HFF-Myc (cell line): ENCODE measurements at regions not wholly inside any gene's neighbourhood (a gene's known extent, or its start where the extent isn't known, plus 50 kb on each side); places are given as distances from the start of the nearest gene placed in this dataset.

Source experiments
- DNase-seq: peaks from one replicate; pipeline ENCODE4 v3.0.0-alpha.2; 2011; ENCODE audit warnings: low read depth; ENCODE audit errors: extremely low read depth
- H3K4me3 ChIP-seq: replicated peaks from 2 replicates; pipeline ENCODE4 v1.5.1; 2011; ENCODE audit warnings: low read depth, mild to moderate bottlenecking, control low read depth, low read length
- TF ChIP-seq, protein P1 (sequence below): IDR thresholded peaks from 2 replicates; pipeline ENCODE4 v1.5.1; 2012; ENCODE audit warnings: mild to moderate bottlenecking, low read depth, low read length, control low read depth; ENCODE audit errors: missing control alignments

DNA sequence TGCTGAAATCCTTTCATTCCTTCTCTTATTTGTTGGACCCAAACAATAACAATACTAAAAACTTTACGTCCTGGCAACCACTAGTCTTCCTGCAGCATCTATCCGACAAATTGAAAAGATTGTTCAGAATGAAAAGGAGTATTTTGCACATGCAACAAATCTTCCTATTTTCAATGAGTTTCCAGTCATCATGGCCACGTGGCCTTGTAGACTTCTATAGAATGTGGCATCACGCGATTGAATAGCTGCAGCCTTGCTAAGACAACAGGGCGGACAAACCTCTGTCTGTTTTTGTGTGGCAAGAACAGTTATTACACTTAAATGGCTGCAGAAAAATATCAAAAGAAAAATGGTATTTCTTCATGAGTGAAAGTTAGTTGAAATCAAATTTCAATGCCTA lies 297.9 kb upstream of the LCORL start:
- no peak for DNase-seq
- H3K4me3 ChIP-seq: no peak overlapping the region
- TF ChIP-seq, protein P1, sequence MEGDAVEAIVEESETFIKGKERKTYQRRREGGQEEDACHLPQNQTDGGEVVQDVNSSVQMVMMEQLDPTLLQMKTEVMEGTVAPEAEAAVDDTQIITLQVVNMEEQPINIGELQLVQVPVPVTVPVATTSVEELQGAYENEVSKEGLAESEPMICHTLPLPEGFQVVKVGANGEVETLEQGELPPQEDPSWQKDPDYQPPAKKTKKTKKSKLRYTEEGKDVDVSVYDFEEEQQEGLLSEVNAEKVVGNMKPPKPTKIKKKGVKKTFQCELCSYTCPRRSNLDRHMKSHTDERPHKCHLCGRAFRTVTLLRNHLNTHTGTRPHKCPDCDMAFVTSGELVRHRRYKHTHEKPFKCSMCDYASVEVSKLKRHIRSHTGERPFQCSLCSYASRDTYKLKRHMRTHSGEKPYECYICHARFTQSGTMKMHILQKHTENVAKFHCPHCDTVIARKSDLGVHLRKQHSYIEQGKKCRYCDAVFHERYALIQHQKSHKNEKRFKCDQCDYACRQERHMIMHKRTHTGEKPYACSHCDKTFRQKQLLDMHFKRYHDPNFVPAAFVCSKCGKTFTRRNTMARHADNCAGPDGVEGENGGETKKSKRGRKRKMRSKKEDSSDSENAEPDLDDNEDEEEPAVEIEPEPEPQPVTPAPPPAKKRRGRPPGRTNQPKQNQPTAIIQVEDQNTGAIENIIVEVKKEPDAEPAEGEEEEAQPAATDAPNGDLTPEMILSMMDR: no peak

DNA sequence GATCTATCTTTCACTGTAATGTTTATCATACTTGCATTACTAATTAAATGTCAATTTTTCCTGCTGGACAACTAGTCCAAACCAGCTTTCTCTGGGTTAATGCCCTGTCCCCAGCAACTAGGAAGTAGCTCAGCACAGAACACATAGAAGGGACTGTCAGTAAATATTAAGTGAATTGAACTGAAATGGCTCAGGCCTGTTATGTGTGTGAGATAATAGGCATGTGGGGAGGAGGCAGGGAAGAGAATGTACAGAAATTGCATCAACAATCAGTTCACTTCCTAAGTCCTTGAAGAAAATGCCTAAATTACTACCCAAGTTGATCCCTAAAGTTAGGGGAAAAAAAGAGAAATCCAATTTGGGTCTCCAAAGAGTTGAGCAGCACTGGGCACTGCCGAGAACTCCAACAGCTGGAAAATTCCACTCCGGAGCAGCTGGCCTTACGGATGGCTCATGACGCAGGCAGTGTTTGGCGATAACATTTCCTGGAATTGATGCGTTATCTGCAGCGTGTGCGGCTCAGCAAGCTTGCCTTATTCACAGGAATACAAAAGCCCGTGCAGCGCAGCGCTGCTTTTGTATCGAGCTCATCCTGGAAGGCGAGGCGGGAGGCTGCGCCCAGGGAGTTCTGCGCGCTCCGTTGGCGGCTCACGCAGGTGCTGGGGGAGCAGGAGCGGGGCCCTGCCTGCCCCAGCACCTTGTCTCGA lies 297.3 kb upstream of the LCORL start:
- no peak for DNase-seq
- TF ChIP-seq, protein P1: no peak
- H3K4me3 ChIP-seq: no peak overlapping the region

DNA sequence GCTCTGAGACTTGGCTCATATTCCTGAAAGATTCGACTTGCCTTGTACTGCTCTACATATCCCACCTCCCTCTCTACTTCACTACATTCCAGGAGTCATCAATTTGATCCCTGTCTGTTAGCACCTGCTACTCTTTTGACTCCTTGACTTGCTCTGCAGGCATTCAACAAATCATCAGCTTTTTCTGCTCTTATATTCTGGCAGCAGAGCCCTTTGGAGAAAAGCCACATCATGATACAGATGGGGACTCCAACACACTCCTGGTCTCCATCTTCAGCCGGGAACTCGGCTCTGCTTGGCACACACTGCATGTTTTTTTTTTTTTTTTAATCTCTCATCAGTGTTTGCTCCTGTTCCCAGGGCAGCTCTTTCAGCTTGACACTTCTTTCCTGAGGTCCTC lies 293.2 kb upstream of the LCORL start:
- TF ChIP-seq, protein P1: no peak
- no peak overlapping the region for H3K4me3 ChIP-seq
- no peak for DNase-seq

DNA sequence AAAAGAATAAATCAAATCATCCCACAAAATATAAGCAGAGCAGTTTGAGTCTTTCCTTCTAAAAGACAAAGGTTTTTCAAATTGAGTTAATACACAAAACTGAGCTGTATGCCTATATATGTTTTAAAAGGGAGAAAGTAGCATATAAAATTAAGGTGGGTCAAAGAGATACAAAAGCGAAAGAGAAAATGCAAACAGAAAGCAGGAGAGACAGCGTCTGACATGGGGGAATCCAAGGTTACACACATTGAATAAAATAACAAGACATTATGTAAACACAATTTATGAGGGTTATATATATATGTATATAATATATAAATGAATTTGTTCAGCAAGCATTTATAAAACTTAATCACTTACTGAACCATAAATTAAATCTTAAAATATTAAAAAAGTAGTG lies 276.1 kb upstream of the LCORL start:
- DNase-seq: no peak
- TF ChIP-seq, protein P1: no peak
- no peak overlapping the region for H3K4me3 ChIP-seq

DNA sequence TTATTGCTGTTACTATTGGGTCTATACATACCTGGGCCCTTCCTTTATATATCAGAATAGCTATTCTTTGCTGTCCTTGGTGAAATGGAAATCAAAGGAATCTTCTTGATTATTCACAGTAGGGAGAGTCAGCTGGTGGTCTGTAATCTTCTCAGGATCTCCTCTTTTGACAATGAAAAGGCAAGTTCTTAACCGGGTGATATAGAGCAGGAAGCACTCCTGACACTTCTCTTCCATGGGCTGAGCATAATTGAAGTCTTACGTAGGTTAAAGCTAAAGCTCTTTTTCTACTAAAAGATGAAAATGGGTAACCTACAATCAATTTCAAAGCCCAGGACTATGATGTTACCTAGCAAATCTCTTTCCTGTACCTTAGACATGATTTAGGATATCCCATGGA lies 274.9 kb upstream of the LCORL start:
- TF ChIP-seq, protein P1: no peak
- no peak for DNase-seq
- H3K4me3 ChIP-seq: no peak overlapping the region

DNA sequence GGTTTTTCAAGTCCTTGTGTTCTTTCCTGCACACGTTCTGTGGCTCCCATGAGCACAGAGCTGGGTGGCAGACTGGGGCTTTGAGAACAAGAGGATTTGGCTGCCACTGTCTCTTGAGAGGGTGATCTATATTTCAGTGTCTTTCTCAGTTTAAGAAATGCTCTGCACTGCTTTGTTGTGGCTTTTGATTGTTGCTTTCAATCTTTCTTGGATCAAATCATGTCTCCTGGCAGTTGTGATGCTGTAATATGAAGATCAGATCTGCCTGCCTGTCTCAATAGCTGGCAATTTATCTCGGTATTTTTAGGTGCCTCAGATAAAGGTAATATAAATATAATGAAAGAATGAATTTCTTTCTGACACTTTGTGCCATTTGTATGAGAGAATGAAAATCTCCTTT lies 273.3 kb upstream of the LCORL start:
- no peak for DNase-seq
- TF ChIP-seq, protein P1: no peak
- H3K4me3 ChIP-seq: no peak overlapping the region

DNA sequence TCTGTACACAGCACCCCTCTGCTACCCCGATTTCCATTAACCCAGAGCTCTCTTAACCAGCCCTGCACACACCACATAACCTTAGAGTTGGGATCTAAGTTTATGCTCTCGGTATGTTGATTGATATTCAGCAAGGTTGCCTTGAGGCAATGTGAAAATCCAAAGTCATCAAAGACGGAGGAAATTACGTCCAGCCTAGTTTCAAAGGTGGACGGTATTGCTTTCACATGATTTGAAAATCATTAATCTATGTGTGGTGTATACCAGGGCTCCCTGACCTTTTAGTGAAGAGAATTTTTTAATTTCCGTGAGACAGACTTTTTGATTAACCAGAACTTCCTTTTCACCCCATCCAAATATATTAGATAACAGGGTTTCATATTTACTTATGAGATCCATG lies 272.5 kb upstream of the LCORL start:
- H3K4me3 ChIP-seq: no peak overlapping the region
- no peak for DNase-seq
- TF ChIP-seq, protein P1: no peak
